HFFc6 (cell line): ENCODE measurements at regions not wholly inside any gene's neighbourhood (a gene's known extent, or its start where the extent isn't known, plus 50 kb on each side); places are given as distances from the start of the nearest gene placed in this dataset.

Experiments used
- DNase-seq: peaks from one replicate; pipeline ENCODE4 v3.0.0-alpha.2; 2018
- H3K27ac Mint-ChIP-seq: 2 replicates; pipeline ENCODE4 v1.8.0; 2020; ENCODE audit warnings: mild to moderate bottlenecking, mixed read lengths
- H3K27me3 Mint-ChIP-seq: 2 replicates; pipeline ENCODE4 v1.8.0; 2021; ENCODE audit warnings: mild to moderate bottlenecking, moderate library complexity, mixed read lengths; ENCODE audit not compliant: insufficient read depth
- H3K36me3 Mint-ChIP-seq: 2 replicates; pipeline ENCODE4 v1.8.0; 2021; ENCODE audit warnings: low read depth, mixed read lengths
- H3K4me1 Mint-ChIP-seq: 2 replicates; pipeline ENCODE4 v1.8.0; 2020; ENCODE audit warnings: low read depth, mixed read lengths
- H3K4me3 Mint-ChIP-seq: 2 replicates; pipeline ENCODE4 v1.8.0; 2020; ENCODE audit warnings: mild to moderate bottlenecking, moderate library complexity, mixed read lengths
- H3K9me3 Mint-ChIP-seq: 2 replicates; pipeline ENCODE4 v1.8.0; 2020; ENCODE audit warnings: mild to moderate bottlenecking, mixed read lengths
- TF ChIP-seq, protein P1 (sequence below): fragments of 200-600 bp; sonication (generic); IDR thresholded peaks from 2 replicates; pipeline ENCODE4 v1.5.0; 2021; ENCODE audit warnings: antibody characterized with exemption, mild to moderate bottlenecking

DNA sequence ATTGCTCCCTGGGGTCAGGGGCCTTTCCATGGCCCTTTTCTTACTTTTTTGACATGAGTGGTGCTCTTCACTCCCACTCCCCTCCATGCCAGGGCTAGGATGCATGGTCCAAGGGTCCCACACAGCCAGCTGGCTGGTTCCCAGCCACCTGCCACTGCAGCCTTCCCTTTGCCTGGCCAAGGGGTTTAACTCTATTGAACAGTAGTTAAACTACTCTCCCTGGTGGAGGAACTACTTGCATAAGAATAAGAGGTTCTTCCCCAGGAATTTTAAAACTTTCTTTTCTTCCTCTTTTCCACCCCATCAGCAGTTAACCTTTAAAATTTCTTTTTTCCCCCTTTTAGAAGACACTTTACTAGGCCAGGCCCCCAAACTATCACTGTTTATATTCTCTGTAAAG, 1532.8 kb upstream of the ACO1 start:
- Mint-ChIP-seq H3K9me3 (peaks cover 24% of the 10 kb centered on the region), H3K27ac (no peak overlapping the region)
- TF ChIP-seq, protein P1, sequence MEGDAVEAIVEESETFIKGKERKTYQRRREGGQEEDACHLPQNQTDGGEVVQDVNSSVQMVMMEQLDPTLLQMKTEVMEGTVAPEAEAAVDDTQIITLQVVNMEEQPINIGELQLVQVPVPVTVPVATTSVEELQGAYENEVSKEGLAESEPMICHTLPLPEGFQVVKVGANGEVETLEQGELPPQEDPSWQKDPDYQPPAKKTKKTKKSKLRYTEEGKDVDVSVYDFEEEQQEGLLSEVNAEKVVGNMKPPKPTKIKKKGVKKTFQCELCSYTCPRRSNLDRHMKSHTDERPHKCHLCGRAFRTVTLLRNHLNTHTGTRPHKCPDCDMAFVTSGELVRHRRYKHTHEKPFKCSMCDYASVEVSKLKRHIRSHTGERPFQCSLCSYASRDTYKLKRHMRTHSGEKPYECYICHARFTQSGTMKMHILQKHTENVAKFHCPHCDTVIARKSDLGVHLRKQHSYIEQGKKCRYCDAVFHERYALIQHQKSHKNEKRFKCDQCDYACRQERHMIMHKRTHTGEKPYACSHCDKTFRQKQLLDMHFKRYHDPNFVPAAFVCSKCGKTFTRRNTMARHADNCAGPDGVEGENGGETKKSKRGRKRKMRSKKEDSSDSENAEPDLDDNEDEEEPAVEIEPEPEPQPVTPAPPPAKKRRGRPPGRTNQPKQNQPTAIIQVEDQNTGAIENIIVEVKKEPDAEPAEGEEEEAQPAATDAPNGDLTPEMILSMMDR, result no peak

DNA sequence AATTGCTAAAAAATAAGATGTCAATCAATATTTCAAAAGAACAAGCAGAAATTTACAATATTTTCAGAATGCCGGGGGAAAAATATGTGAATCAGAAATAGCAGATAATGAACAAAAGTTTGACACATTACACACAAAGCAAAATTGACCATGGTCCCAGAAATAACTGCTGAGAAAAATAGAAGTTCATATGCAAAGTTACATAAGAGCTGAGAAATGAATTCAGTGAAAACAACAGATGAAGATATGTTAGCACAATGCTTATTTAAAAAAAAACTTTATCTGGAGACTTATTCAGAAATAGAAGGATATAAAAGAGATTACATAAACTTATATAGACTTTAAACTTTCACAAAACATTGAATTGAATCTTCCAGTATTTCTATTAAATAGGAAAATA, 1483.7 kb upstream of the ACO1 start:
- no peak for DNase-seq
- H3K27ac Mint-ChIP-seq, result no peak overlapping the region
- no peaks in the 10 kb centered on the region for H3K36me3 Mint-ChIP-seq
- peaks cover 23% of the 10 kb centered on the region for H3K9me3 Mint-ChIP-seq
- H3K4me1 Mint-ChIP-seq, result no peaks in the 10 kb centered on the region
- H3K4me3 Mint-ChIP-seq, result no peak overlapping the region
- TF ChIP-seq, protein P1, result no peak
- no peaks in the 10 kb centered on the region for H3K27me3 Mint-ChIP-seq

More for the DNA sequence above, 1532.8 kb upstream of the ACO1 start:
- Mint-ChIP-seq H3K36me3 (no peaks in the 10 kb centered on the region), H3K4me3 (no peak overlapping the region), H3K27me3 (no peaks in the 10 kb centered on the region; the same call in 1 of the 2 replicates), H3K4me1 (no peaks in the 10 kb centered on the region)
- no peak for DNase-seq

DNA sequence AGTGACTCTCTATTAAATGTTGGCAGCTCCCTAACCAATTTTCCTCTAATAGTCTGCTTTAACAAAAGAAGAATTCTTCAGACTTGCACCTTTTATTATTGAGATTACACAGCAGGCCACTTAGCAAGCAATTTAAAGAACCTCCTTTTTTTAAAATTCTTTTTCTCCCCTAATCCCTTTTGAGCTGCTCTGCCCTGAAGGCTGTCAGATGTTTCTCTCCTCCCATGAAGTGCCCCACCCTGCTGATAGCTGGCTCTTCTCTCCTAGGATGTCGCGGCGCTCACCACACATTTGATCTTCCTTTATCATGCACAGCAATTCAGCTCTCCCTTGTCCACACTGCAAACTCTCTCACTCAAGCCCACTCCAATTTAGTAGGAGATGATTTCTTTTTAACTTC, 1471.1 kb upstream of the ACO1 start:
- Mint-ChIP-seq H3K4me1 (no peaks in the 10 kb centered on the region), H3K27ac (no peak overlapping the region), H3K27me3 (no peaks in the 10 kb centered on the region), H3K36me3 (no peaks in the 10 kb centered on the region; the same call in 1 of the 2 replicates), H3K9me3 (peaks cover 15% of the 10 kb centered on the region), H3K4me3 (no peak overlapping the region)
- TF ChIP-seq, protein P1, result no peak
- no peak for DNase-seq

DNA sequence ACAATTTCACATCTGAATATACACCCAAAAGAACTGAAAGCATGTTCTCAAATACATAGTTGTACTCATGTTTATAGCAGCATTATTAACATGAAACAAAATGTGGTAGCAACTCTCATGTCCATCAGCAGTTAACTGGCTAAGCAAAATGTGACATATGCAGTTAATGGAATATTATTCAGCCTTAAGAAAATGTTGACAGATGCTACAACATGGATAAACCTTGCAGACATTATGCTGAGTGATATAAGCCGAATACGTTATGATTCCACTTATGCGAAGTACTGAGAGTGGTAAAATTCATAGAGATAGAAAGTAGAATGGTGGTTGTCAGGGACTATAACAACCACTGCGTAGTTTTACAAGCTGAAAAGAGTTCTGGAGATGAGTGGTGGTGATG, 1469.0 kb upstream of the ACO1 start:
- peaks cover 9% of the 10 kb centered on the region; the same call in 1 of the 2 replicates for H3K9me3 Mint-ChIP-seq
- no peak overlapping the region for H3K4me3 Mint-ChIP-seq
- TF ChIP-seq, protein P1, result no peak
- H3K36me3 Mint-ChIP-seq, result no peaks in the 10 kb centered on the region; the same call in 1 of the 2 replicates
- no peaks in the 10 kb centered on the region for H3K4me1 Mint-ChIP-seq
- H3K27ac Mint-ChIP-seq, result no peak overlapping the region
- no peak for DNase-seq
- H3K27me3 Mint-ChIP-seq, result peaks cover 3% of the 10 kb centered on the region; the same call in 1 of the 2 replicates

DNA sequence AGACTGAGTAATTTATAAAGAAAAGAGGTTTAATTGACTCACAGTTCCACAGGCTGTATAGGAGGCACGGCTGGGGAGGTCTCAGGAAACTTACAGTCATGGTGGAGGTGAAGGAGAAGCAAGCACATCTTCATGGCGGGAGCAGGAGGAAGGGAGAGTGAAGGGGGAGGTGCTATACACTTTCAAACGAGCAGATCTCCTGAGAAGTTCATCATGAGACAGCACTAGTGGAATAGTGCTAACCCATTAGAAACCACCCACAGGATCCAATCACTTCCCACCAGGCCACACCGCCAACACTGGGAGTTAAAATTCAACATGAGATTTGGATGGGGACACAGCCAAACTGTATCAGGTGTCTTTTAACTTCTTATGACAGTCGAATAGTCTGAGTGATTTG, 1459.3 kb upstream of the ACO1 start:
- DNase-seq, result no peak
- H3K27ac Mint-ChIP-seq, result no peak overlapping the region
- H3K4me1 Mint-ChIP-seq, result no peaks in the 10 kb centered on the region
- peaks cover 4% of the 10 kb centered on the region; the same call in 1 of the 2 replicates for H3K9me3 Mint-ChIP-seq
- H3K27me3 Mint-ChIP-seq, result 0 out of 2 replicates have a peak, but pooled peaks cover under 1% of the 10 kb centered on the region
- TF ChIP-seq, protein P1, result no peak
- no peaks in the 10 kb centered on the region for H3K36me3 Mint-ChIP-seq
- no peak overlapping the region for H3K4me3 Mint-ChIP-seq

DNA sequence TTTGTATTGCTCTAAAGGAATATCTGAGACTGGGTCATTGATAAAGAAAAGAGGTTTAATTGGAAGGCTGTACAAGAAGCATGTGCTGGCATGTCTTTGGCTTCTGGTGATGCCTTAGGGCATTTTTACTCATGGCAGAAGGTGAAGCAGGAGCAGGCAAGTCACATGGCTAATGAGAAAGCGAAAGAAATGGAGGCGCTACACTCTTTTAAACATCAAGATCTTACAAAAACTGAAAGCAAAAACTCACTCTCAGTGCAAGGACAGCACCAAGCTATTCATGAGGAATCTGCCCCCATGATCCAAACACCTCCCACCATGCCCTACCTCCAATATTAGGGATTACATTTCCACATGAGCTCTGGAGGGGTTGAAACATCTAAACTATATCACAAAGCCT, 1458.8 kb upstream of the ACO1 start:
- Mint-ChIP-seq H3K36me3 (no peaks in the 10 kb centered on the region), H3K4me1 (no peaks in the 10 kb centered on the region), H3K27me3 (no peaks in the 10 kb centered on the region), H3K27ac (no peak overlapping the region), H3K4me3 (no peak overlapping the region), H3K9me3 (peaks cover 4% of the 10 kb centered on the region; the same call in 1 of the 2 replicates)
- DNase-seq, result no peak
- TF ChIP-seq, protein P1, result no peak
